Posterior cingulate gyrus (tissue), 11 donors: ENCODE measurements at regions not wholly inside any gene's neighbourhood (a gene's known extent, or its start where the extent isn't known, plus 50 kb on each side); places are given as distances from the start of the nearest gene placed in this dataset.
"Not testable (repeated sequence)": the region's sequence is repeated elsewhere in the genome, so short reads cannot be mapped to it uniquely, and the experiment has no call there.

Source experiments
- DNase-seq, 10 donors: peaks; one replicate each; pipeline versions ENCODE4 v3.0.0 to v3.0.0-alpha.2; 2020 to 2021; ENCODE audit warnings: mixed read lengths in 3 of 10
- intact Hi-C: fragments of 100-400 bp; cut with DNase I; formaldehyde crosslinking; loops from one replicate; pipeline ENCODE4 v1.15.1; 2023

DNA sequence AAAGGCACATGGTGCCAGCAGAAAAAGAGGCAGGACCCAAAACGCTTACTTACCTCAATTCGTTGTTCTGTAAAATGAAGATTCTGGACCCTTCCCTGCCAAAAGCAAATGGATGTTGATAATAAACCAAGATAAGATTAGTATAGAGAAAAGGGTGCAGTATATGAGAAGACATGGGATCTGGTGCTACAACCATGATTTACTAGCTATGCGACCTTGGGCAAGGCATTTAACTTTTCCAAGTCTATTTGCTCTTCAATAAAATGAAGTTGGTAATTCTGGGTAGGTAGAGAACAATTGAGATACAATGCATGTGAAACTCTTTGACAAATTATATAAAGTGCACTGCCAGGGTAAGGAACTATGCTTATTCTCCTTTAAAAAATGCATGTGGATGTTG is 185.0 kb upstream of the IRF2BP2 start:
- intact Hi-C loops, DNase-seq: not testable (repeated sequence)

GRCh38 chr1:234794452-234794851 is 184.5 kb upstream of the IRF2BP2 start:
- DNase-seq, intact Hi-C loops: not testable (repeated sequence)

DNA sequence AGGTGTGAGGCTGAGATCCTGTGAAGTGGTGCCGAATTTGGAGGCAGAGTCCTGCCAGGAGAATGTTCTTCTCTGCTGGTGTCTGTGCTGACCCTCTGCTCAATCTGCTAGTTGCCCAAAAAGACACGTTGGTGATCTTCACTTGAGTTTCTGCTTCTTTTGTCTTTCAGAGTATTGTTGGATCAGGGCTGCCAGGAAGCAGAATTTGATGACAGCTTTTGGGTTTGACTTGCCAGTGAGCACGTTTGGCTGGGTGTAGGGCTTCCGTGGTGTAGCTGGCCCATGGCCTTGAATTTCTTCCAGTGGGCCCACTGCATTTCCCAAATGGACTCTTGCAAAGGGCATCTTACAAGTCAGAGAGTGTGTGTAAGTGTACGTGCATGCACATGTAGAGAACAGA is 183.9 kb upstream of the IRF2BP2 start:
- DNase-seq, intact Hi-C loops: not testable (repeated sequence)

- DNase-seq, intact Hi-C loops: not testable (repeated sequence)
Measured at GRCh38 chr1:234792221-234792864, 182.4 kb upstream of the IRF2BP2 start.

DNA sequence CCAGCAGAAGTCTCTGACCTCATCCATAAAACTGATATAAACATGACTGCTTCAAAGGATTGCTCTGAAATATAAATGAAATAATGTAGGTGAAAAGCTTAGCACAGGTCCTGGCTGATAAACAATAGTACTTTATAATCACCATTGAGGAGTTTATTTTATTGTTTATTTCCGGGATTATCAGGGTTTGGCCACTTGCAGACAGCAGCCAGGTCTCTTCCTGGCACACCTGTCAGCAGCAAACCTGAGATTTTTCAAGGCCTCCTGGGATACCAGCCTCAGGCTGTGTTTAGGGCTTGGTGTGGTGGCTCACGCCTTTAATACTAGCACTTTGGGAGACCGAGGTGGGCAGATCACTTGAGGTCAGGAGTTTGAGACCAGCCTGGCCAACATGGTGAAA is 181.6 kb upstream of the IRF2BP2 start:
- intact Hi-C loops, DNase-seq: not testable (repeated sequence)

DNA sequence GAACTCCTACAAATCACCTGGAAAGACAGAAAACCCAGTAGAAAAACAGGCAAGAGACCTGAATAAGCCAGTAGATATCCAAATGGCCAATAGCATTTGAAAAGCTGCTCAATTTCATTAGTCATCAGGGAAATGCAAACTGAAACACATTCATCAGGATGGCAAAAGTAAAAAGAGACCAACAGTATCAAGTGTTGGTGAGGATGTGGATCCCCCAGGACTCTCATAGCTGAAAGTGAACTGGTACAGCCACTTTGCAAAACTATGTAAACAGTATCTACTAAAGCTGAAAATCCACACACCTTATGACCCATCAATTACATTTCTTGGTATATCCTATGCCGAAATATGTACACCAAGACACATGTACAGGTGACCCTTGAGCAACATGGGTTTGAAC is 180.4 kb upstream of the IRF2BP2 start:
- DNase-seq, intact Hi-C loops: not testable (repeated sequence)

DNA sequence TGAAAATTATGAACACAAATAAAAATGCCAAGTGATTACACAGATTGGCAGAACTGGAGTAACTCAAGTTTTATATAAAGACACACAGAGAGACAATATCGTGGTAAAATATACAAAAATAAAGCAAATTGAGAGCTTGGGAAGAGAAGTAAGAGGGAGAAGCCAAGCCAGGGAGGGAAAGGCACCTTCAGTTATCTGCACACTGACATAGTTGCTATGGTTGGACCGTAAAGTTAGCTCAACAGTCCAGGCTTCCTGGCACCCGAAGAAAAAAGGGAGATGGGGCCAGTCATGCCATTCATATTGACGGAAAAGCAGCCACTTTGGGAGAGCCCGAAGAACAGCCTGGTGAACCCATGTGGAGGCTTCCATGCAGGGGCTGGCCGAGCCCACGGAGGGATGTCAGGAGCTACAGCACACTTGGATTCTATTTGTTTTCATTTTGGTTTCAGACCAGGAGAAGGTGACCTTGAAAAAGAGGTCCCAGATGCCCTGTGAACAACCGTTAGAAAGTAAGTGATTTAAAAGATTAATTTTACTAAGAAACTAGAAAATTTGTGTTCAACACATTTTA is 177.1 kb upstream of the IRF2BP2 start:
- intact Hi-C loops: not testable (repeated sequence)
- DNase-seq: peak in 1 of 10 donors; percentile 58

- DNase-seq, intact Hi-C loops: not testable (repeated sequence)
Measured at GRCh38 chr1:234785922-234786321, 175.9 kb upstream of the IRF2BP2 start.

DNA sequence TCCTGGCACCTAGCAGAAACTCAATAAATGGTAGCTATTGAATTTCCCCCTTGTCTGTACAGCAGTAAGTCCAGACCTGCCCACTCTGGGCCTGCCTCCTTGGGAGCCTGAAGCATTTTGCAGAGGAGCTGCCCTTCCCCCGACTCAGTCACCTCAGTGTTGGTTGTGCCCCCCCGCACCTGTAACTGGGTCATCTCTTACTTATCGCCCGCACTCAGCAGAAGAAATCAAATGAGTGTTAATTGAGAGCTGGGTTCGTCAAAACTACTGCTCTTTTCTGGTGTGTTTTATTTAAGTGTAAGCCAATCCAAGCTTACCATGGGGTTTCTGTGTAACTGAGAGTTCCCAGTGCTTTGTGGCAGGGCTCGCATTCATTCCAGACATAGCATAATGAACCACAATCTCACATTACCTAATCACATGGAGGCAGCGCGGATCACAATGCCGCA is 175.5 kb upstream of the IRF2BP2 start:
- intact Hi-C loops, DNase-seq: not testable (repeated sequence)

DNA sequence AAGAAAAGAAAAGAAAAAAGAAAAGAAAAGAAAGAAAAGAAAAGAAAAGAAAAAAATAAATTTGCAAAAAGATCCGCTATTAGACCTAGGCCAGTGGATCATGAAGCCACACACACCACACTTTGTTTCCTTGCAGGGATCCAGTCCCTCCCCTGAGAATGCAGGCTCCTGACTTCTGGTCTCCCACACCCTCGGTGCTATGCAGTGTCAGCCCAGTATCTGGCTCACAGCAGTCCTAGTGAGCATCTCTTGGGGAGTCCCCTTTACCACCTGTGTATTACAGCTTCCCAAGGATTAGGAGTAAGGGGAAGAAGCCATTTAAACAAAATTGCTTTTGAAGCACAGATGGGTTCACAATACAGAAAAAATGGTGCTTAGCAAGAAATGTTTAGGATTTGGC is 174.1 kb upstream of the IRF2BP2 start:
- DNase-seq, intact Hi-C loops: not testable (repeated sequence)

GRCh38 chr1:234782791-234783190 is 172.8 kb upstream of the IRF2BP2 start:
- intact Hi-C loops: no loop called here
- no peak for DNase-seq

DNA sequence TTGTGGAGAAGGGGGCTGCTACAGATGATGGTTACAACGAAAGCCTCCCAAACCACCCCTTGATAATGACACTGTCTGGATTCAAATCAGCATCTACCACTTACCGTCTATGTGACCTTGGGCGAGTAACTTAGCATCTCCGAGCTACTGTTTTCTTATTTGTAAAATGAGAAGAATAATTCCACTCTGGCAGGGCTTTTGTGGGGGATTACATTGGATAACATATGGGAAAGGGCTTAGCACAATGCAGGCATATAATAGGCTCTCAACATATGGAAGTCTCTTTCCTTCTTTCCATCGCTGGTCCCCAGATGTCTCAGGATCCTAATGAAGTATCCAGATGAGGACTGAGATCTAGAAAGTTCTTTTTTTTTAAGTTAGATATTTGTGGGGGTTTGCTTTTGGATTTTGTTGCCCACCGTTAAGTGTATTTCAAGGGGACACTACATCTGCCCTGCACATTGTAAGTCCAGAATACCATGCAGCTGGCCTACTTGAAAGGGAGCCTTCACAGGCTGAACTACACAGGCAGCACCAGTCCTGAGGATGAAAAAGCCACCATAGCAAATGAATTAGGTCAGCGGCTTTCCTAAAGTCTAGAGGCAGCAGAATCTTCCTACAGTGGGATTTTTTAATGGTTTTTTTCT is 172.2 kb upstream of the IRF2BP2 start:
- DNase-seq: no peak

GRCh38 chr1:234781241-234782065 is 171.5 kb upstream of the IRF2BP2 start:
- peak in 1 of 10 donors; percentile 24 for DNase-seq
- intact Hi-C loops: no loop called here

More for the DNA sequence above, 172.2 kb upstream of the IRF2BP2 start:
- intact Hi-C loops: no loop called here

- intact Hi-C loops: no loop called here
- DNase-seq: peak in 2 of 10 donors; percentile 86 to 89
Measured at GRCh38 chr1:234780531-234781162, 170.7 kb upstream of the IRF2BP2 start.

GRCh38 chr1:234780112-234780511 is 170.1 kb upstream of the IRF2BP2 start:
- intact Hi-C loops: no loop called here
- DNase-seq: no peak

DNA sequence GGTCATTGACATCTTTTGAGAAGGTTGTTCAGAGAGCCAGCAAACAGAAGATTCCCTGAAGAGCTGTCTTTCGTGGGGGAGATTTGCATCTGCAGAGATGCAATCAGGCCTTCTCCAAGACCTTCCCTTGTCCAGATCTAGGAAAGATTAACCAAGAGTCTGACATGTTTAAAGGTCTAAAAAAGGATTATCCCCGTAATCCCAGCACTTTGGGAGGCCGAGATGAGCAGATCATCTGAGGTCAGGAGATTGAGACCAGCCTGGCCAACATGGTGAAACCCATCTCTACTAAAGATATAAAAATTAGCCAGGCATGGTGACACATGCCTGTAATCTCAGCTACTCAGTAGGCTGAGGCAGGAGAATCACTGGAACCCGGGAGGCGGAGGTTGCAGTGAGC is 169.6 kb upstream of the IRF2BP2 start:
- DNase-seq, intact Hi-C loops: not testable (repeated sequence)

GRCh38 chr1:234779160-234779538 is 169.2 kb upstream of the IRF2BP2 start:
- no peak for DNase-seq
- intact Hi-C loops: no loop called here

GRCh38 chr1:234778221-234779159 is 168.5 kb upstream of the IRF2BP2 start:
- intact Hi-C loops: no loop called here
- DNase-seq: peak in 2 of 10 donors; percentile 72 to 87

- intact Hi-C loops: no loop called here
- DNase-seq: no peak
Measured at GRCh38 chr1:234777856-234778220, 167.9 kb upstream of the IRF2BP2 start.
